ENCODE measurements at regions not wholly inside any gene's neighbourhood (a gene's known extent, or its start where the extent isn't known, plus 50 kb on each side); places are given as distances from the start of the nearest gene placed in this dataset.

DNA sequence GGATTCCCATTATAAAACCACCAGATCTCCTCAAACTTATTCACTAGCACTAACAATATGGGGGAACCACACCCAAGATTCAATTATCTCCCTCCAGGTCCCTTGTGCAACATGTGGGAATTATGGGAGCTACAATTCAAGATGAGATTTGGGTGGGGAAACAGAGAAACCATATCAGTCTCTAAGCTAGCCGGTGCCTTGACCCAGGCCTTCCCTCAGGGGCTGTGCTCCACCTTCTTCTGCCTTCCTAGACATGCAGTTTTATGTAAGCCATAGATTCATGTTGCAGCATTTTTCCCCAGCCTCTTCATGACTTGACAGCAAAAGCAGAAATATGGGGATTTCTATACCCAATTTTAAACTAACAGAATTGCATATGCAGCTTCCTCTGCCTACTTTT is 559.2 kb downstream of the TNS1 start:
- Histone ChIP-seq H3K36me3 (no peaks in the 10 kb centered on the region), H3K27me3 (no peaks in the 10 kb centered on the region), H3K4me1 (peaks cover 0 to 14% (median 4%) of the 10 kb centered on the region in 4 donors), H3K9me3 (no peaks in the 10 kb centered on the region), H3K4me3 (no peak overlapping the region), H3K27ac (no peak overlapping the region)
- 83 to 94% (median 92%) methylated on average over 1 of the region's 1 CpG for WGBS, 5 donors
- TF ChIP-seq POLR2A (IDR thresholded peaks at IDR 0.05) (no peak), POLR2AphosphoS5 (IDR thresholded peaks at IDR 0.05) (no peak), CTCF (IDR thresholded peaks at IDR 0.05) (no peak), EP300 (IDR thresholded peaks at IDR 0.05) (no peak)
- no peak for DNase-seq
- intact Hi-C loops (cut with DNase I; ENCODE audit: low total_unique reads), result no loop called here

DNA sequence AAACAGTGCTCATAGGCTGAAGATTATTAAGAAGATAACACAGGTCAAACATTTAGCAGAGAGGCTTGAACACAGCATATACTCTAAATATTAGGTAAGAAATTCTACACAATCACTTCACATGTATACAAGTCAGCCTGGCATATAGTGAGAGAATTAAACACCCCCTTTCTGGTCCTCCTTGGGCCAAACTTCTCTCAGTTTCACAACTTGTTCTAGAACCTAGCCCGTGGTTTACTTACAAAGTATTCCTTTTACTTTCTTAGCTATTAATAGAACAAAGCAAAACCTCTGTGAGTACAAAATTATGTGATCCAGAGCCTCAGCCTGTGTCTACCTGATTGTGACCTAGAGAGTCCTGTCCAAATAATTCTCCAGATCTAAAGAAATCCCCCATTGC is 562.8 kb downstream of the TNS1 start:
- peak overlapping the region in 2 of 5 donors; percentile 23 to 78 for H3K27ac ChIP-seq
- H3K4me1 ChIP-seq, result peaks cover 0 to 38% (median 27%) of the 10 kb centered on the region in 4 donors
- WGBS, 5 donors, result 31 to 54% (median 44%) methylated on average over 1 of the region's 1 CpG
- intact Hi-C loops (cut with DNase I; ENCODE audit: low total_unique reads), result no loop called here
- H3K4me3 ChIP-seq, result no peak overlapping the region
- H3K27me3 ChIP-seq, result no peaks in the 10 kb centered on the region
- DNase-seq, result no peak
- H3K36me3 ChIP-seq, result no peaks in the 10 kb centered on the region
- H3K9me3 ChIP-seq, result no peaks in the 10 kb centered on the region
- TF ChIP-seq POLR2A (IDR thresholded peaks at IDR 0.05), result no peak
- TF ChIP-seq POLR2AphosphoS5 (IDR thresholded peaks at IDR 0.05), result no peak
- no peak for TF ChIP-seq CTCF (IDR thresholded peaks at IDR 0.05)
- no peak for TF ChIP-seq EP300 (IDR thresholded peaks at IDR 0.05)

DNA sequence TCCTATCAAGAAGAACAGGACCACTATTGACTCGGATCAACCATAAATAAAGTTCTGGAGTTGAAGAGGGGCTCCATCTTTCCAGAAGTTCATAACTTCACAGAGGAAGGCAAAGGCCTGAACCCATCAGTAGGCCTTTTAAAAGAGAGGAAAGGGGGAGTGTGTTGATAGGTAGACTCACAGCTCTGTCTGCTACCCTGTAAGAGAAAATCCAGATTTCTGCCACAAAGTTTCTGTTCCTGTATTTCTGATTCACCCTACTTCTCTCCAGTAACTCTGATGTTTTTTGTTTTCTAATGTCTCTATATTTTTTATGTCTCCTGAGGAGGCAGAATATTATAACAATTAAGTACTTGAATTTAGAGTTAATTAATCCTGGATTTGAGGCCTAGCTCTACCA is 564.0 kb downstream of the TNS1 start:
- intact Hi-C loops (cut with DNase I; ENCODE audit: low total_unique reads), result no loop called here
- TF ChIP-seq CTCF (IDR thresholded peaks at IDR 0.05), result no peak
- no peak for TF ChIP-seq EP300 (IDR thresholded peaks at IDR 0.05)
- no peak for TF ChIP-seq POLR2A (IDR thresholded peaks at IDR 0.05)
- no peak for TF ChIP-seq POLR2AphosphoS5 (IDR thresholded peaks at IDR 0.05)
- H3K9me3 ChIP-seq, result no peaks in the 10 kb centered on the region
- no peaks in the 10 kb centered on the region for H3K36me3 ChIP-seq
- H3K27ac ChIP-seq, result peak overlapping the region in 2 of 5 donors; percentile 55 to 78
- H3K4me3 ChIP-seq, result no peak overlapping the region
- no peak for DNase-seq
- peaks cover 6 to 49% (median 36%) of the 10 kb centered on the region in 4 donors for H3K4me1 ChIP-seq
- H3K27me3 ChIP-seq, result no peaks in the 10 kb centered on the region
- WGBS, 5 donors, result 90 to 100% (median 95%) methylated on average over 1 of the region's 1 CpG

- Histone ChIP-seq H3K36me3 (no peaks in the 10 kb centered on the region), H3K27ac (peak overlapping the region in 2 of 5 donors; percentile 55 to 78), H3K4me3 (no peak overlapping the region), H3K4me1 (peaks cover 6 to 56% (median 40%) of the 10 kb centered on the region in 4 donors), H3K9me3 (no peaks in the 10 kb centered on the region), H3K27me3 (no peaks in the 10 kb centered on the region)
- intact Hi-C loops (cut with DNase I; ENCODE audit: low total_unique reads), result no loop called here
- TF ChIP-seq POLR2AphosphoS5 (IDR thresholded peaks at IDR 0.05) (no peak), EP300 (IDR thresholded peaks at IDR 0.05) (no peak), POLR2A (IDR thresholded peaks at IDR 0.05) (no peak), CTCF (IDR thresholded peaks at IDR 0.05) (no peak)
- 82 to 99% (median 96%) methylated on average over 5 of the region's 5 CpGs for WGBS, 5 donors
- DNase-seq, result no peak
Measured at GRCh38 chr2:217438136-217438535, 564.7 kb downstream of the TNS1 start.
